Coronary artery (tissue), 2 donors: ENCODE measurements at regions not wholly inside any gene's neighbourhood (a gene's known extent, or its start where the extent isn't known, plus 50 kb on each side); places are given as distances from the start of the nearest gene placed in this dataset.

Source experiments
- DNase-seq: peaks from one replicate; pipeline ENCODE4 v3.0.0-alpha.2; 2017; ENCODE audit warnings: low spot score
- H3K27ac ChIP-seq, 2 donors: fragments of 200-600 bp; sonication (generic); one replicate each; pipeline ENCODE4 v1.5.1; 2016 to 2019
- H3K4me3 ChIP-seq: fragments of 200-600 bp; sonication (generic); 2 replicates; pipeline ENCODE4 v1.5.1; 2016; ENCODE audit warnings: mild to moderate bottlenecking, moderate library complexity
- CTCF ChIP-seq: fragments of 200-600 bp; sonication (generic); IDR thresholded peaks from one replicate; pipeline ENCODE4 v1.5.1; 2019; ENCODE audit warnings: antibody characterized with exemption

GRCh38 chr2:147524912-147525311, 319.9 kb upstream of the ACVR2A start:
- H3K4me3 ChIP-seq = no peak overlapping the region
- DNase-seq = no peak
- no peak overlapping the region for H3K27ac ChIP-seq
- no peak for TF ChIP-seq CTCF

GRCh38 chr2:147523415-147523814, 321.4 kb upstream of the ACVR2A start:
- no peak for DNase-seq
- H3K27ac ChIP-seq = no peak overlapping the region
- no peak overlapping the region for H3K4me3 ChIP-seq
- no peak for TF ChIP-seq CTCF

GRCh38 chr2:147521936-147522335, 322.9 kb upstream of the ACVR2A start:
- no peak overlapping the region for H3K27ac ChIP-seq
- no peak for DNase-seq
- no peak for TF ChIP-seq CTCF
- no peak overlapping the region for H3K4me3 ChIP-seq

GRCh38 chr2:147520817-147521216, 324.0 kb upstream of the ACVR2A start:
- Histone ChIP-seq H3K27ac (no peak overlapping the region), H3K4me3 (no peak overlapping the region)
- DNase-seq = no peak
- TF ChIP-seq CTCF = no peak

GRCh38 chr2:147519178-147519577, 325.7 kb upstream of the ACVR2A start:
- H3K27ac ChIP-seq = no peak overlapping the region
- no peak for TF ChIP-seq CTCF
- no peak for DNase-seq
- no peak overlapping the region for H3K4me3 ChIP-seq

- H3K27ac ChIP-seq = no peak overlapping the region
Measured at GRCh38 chr2:147515213-147515612, 329.6 kb upstream of the ACVR2A start.

GRCh38 chr2:147512206-147512605, 332.6 kb upstream of the ACVR2A start:
- H3K4me3 ChIP-seq = no peak overlapping the region
- DNase-seq = no peak
- TF ChIP-seq CTCF = no peak
- H3K27ac ChIP-seq = no peak overlapping the region

More at GRCh38 chr2:147515213-147515612, 329.6 kb upstream of the ACVR2A start:
- no peak for DNase-seq
- H3K4me3 ChIP-seq = no peak overlapping the region
- TF ChIP-seq CTCF = no peak
